ENCODE measurements at regions not wholly inside any gene's neighbourhood (a gene's known extent, or its start where the extent isn't known, plus 50 kb on each side); places are given as distances from the start of the nearest gene placed in this dataset.

DNA sequence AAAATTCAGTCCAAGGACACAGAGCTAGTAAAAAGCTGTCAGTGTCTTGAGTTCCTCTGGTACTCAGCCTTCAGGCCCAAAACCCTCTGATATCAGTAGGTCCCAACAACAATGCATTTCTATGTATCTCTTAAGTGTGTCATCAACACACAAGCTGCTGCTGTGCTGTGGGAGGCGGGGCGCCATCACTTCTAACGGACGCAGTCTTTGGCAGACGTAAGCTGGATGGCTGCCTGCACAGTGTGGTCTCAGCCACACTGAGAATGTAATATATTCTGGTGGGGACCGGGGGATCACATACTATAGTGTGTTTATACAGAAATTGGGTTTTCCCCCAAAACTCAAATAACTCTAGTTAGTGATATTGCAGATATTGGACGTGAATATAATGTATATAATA, 123.9 kb downstream of the SUDS3 start:
- TF ChIP-seq EZH2 (IDR thresholded peaks at IDR 0.05) (no peak), JUND (IDR thresholded peaks at IDR 0.05) (no peak), CEBPB (IDR thresholded peaks at IDR 0.05; ENCODE audit: low read depth) (no peak), ELF1 (IDR thresholded peaks at IDR 0.05; ENCODE audit: borderline replicate concordance, low read depth) (no peak), TCF7L2 (IDR thresholded peaks at IDR 0.05; ENCODE audit: borderline replicate concordance, extremely low read depth, insufficient read depth, insufficient read length) (no peak), POLR2AphosphoS5 (IDR thresholded peaks at IDR 0.05; ENCODE audit: low read depth, low read length) (no peak), SIN3A (IDR thresholded peaks at IDR 0.05; ENCODE audit: low read depth) (no peak), FOSL1 (IDR thresholded peaks at IDR 0.05; ENCODE audit: low read depth) (no peak), CBX3 (IDR thresholded peaks at IDR 0.05; ENCODE audit: low read depth) (no peak)
- TF ChIP-seq, protein P1, sequence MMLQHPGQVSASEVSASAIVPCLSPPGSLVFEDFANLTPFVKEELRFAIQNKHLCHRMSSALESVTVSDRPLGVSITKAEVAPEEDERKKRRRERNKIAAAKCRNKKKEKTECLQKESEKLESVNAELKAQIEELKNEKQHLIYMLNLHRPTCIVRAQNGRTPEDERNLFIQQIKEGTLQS (IDR thresholded peaks at IDR 0.05) = no peak
- TF ChIP-seq, protein P2, sequence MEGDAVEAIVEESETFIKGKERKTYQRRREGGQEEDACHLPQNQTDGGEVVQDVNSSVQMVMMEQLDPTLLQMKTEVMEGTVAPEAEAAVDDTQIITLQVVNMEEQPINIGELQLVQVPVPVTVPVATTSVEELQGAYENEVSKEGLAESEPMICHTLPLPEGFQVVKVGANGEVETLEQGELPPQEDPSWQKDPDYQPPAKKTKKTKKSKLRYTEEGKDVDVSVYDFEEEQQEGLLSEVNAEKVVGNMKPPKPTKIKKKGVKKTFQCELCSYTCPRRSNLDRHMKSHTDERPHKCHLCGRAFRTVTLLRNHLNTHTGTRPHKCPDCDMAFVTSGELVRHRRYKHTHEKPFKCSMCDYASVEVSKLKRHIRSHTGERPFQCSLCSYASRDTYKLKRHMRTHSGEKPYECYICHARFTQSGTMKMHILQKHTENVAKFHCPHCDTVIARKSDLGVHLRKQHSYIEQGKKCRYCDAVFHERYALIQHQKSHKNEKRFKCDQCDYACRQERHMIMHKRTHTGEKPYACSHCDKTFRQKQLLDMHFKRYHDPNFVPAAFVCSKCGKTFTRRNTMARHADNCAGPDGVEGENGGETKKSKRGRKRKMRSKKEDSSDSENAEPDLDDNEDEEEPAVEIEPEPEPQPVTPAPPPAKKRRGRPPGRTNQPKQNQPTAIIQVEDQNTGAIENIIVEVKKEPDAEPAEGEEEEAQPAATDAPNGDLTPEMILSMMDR (IDR thresholded peaks at IDR 0.05 in 2 of 3, conservative IDR thresholded peaks at IDR 0.05 in 1 of 3; ENCODE audit: borderline replicate concordance in 1 of 3, insufficient read depth in 1 of 3, low read depth in 2 of 3, low read length in 2 of 3) = no peak
- TF ChIP-seq, protein P3, sequence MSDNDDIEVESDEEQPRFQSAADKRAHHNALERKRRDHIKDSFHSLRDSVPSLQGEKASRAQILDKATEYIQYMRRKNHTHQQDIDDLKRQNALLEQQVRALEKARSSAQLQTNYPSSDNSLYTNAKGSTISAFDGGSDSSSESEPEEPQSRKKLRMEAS (IDR thresholded peaks at IDR 0.05) = no peak
- ChIA-PET RAD21 (ENCODE audit: low non-redundant PET in 1 of 2, low total read pairs in 2 of 2, uncharacterized antibody in 2 of 2, unreplicated experiment in 2 of 2) (no interaction called here), POLR2A (no interaction called here), CTCF (no interaction called here)
- DNase-seq (ENCODE audit: low read depth, low spot score) = no peak
- Histone ChIP-seq H3K9me2 (ENCODE audit: insufficient read depth) (no peaks in the 10 kb centered on the region), H3K4me1 (ENCODE audit: control insufficient read depth in 1 of 2, insufficient read depth in 2 of 2, low read length in 2 of 2) (no peaks in the 10 kb centered on the region), H2AFZ (ENCODE audit: low read depth, low read length, poor library complexity, severe bottlenecking) (no peak overlapping the region), H4K20me1 (ENCODE audit: insufficient read depth) (no peaks in the 10 kb centered on the region), H3K4me3 (replicated peaks in 1 of 2; ENCODE audit: low read depth in 1 of 2, low read length in 2 of 2) (no peak overlapping the region), H3K9ac (ENCODE audit: low read length) (no peak overlapping the region), H3K27me3 (ENCODE audit: insufficient read depth, low read length) (peaks cover 6% of the 10 kb centered on the region; the same call in 1 of the 2 replicates), H3K79me2 (ENCODE audit: insufficient read depth, low read length) (no peaks in the 10 kb centered on the region), H3K27ac (ENCODE audit: low read depth, low read length) (no peak overlapping the region), H3K4me2 (ENCODE audit: low read length) (no peak overlapping the region), H3K36me3 (ENCODE audit: control insufficient read depth in 1 of 2, insufficient read depth in 2 of 2, low read length in 2 of 2) (no peaks in the 10 kb centered on the region), H3K9me3 (ENCODE audit: control insufficient read depth in 1 of 2, insufficient read depth in 1 of 2, low read depth in 1 of 2, low read length in 2 of 2) (no peaks in the 10 kb centered on the region)
- BruUV-seq (replicated peaks) = no TSS peak
- intact Hi-C loops (cut with micrococcal nuclease) = no loop called here
- no peak for ATAC-seq

Measured in HCT116 (cell line).